ENCODE measurements at regions not wholly inside any gene's neighbourhood (a gene's known extent, or its start where the extent isn't known, plus 50 kb on each side); places are given as distances from the start of the nearest gene placed in this dataset.

- Mint-ChIP-seq H3K36me3 (ENCODE audit: low read depth, unreplicated experiment) (no peaks in the 10 kb centered on the region), H3K27me3 (ENCODE audit: unreplicated experiment) (no peaks in the 10 kb centered on the region), H3K4me3 (ENCODE audit: unreplicated experiment) (no peak overlapping the region), H3K4me1 (ENCODE audit: unreplicated experiment) (no peaks in the 10 kb centered on the region), H3K9me3 (ENCODE audit: unreplicated experiment) (no peaks in the 10 kb centered on the region), H3K27ac (ENCODE audit: unreplicated experiment) (no peak overlapping the region)
- DNase-seq (ENCODE audit: low spot score): no peak
- TF ChIP-seq CTCF (IDR thresholded peaks at IDR 0.05; ENCODE audit: unreplicated experiment): no peak
Measured at GRCh38 chr2:226077031-226077430, 677.5 kb downstream of the NYAP2 start.

GRCh38 chr2:226076529-226076928 is 677.0 kb downstream of the NYAP2 start:
- no peaks in the 10 kb centered on the region for H3K36me3 Mint-ChIP-seq (ENCODE audit: low read depth, unreplicated experiment)
- no peaks in the 10 kb centered on the region for H3K9me3 Mint-ChIP-seq (ENCODE audit: unreplicated experiment)
- no peaks in the 10 kb centered on the region for H3K27me3 Mint-ChIP-seq (ENCODE audit: unreplicated experiment)
- TF ChIP-seq CTCF (IDR thresholded peaks at IDR 0.05; ENCODE audit: unreplicated experiment): no peak
- no peak overlapping the region for H3K27ac Mint-ChIP-seq (ENCODE audit: unreplicated experiment)
- no peak for DNase-seq (ENCODE audit: low spot score)
- no peak overlapping the region for H3K4me3 Mint-ChIP-seq (ENCODE audit: unreplicated experiment)
- no peaks in the 10 kb centered on the region for H3K4me1 Mint-ChIP-seq (ENCODE audit: unreplicated experiment)

GRCh38 chr2:226074391-226074790 is 674.9 kb downstream of the NYAP2 start:
- Mint-ChIP-seq H3K36me3 (ENCODE audit: low read depth, unreplicated experiment) (no peaks in the 10 kb centered on the region), H3K9me3 (ENCODE audit: unreplicated experiment) (no peaks in the 10 kb centered on the region), H3K4me1 (ENCODE audit: unreplicated experiment) (no peaks in the 10 kb centered on the region), H3K27me3 (ENCODE audit: unreplicated experiment) (no peaks in the 10 kb centered on the region), H3K27ac (ENCODE audit: unreplicated experiment) (no peak overlapping the region), H3K4me3 (ENCODE audit: unreplicated experiment) (no peak overlapping the region)
- DNase-seq (ENCODE audit: low spot score): no peak
- TF ChIP-seq CTCF (IDR thresholded peaks at IDR 0.05; ENCODE audit: unreplicated experiment): no peak

GRCh38 chr2:226073496-226074160 is 674.1 kb downstream of the NYAP2 start:
- Mint-ChIP-seq H3K4me3 (ENCODE audit: unreplicated experiment) (no peak overlapping the region), H3K27ac (ENCODE audit: unreplicated experiment) (no peak overlapping the region), H3K9me3 (ENCODE audit: unreplicated experiment) (no peaks in the 10 kb centered on the region), H3K27me3 (ENCODE audit: unreplicated experiment) (no peaks in the 10 kb centered on the region), H3K36me3 (ENCODE audit: low read depth, unreplicated experiment) (no peaks in the 10 kb centered on the region), H3K4me1 (ENCODE audit: unreplicated experiment) (no peaks in the 10 kb centered on the region)
- no peak for DNase-seq (ENCODE audit: low spot score)
- TF ChIP-seq CTCF (IDR thresholded peaks at IDR 0.05; ENCODE audit: unreplicated experiment): no peak

- no peak overlapping the region for H3K27ac Mint-ChIP-seq (ENCODE audit: unreplicated experiment)
- H3K4me3 Mint-ChIP-seq (ENCODE audit: unreplicated experiment): no peak overlapping the region
- H3K9me3 Mint-ChIP-seq (ENCODE audit: unreplicated experiment): no peaks in the 10 kb centered on the region
- DNase-seq (ENCODE audit: low spot score): no peak
- TF ChIP-seq CTCF (IDR thresholded peaks at IDR 0.05; ENCODE audit: unreplicated experiment): no peak
- H3K36me3 Mint-ChIP-seq (ENCODE audit: low read depth, unreplicated experiment): no peaks in the 10 kb centered on the region
- H3K27me3 Mint-ChIP-seq (ENCODE audit: unreplicated experiment): peaks cover 4% of the 10 kb centered on the region
- H3K4me1 Mint-ChIP-seq (ENCODE audit: unreplicated experiment): no peaks in the 10 kb centered on the region
Measured at GRCh38 chr2:226066873-226067272, 667.4 kb downstream of the NYAP2 start.

Measured in endothelial cell (in vitro differentiated cells).